Epithelial cell of proximal tubule (primary cell): ENCODE measurements at regions not wholly inside any gene's neighbourhood (a gene's known extent, or its start where the extent isn't known, plus 50 kb on each side); places are given as distances from the start of the nearest gene placed in this dataset.

ENCODE experiments used
- DNase-seq: peaks from one replicate; pipeline ENCODE4 v3.0.0-alpha.2; 2011; ENCODE audit warnings: low read depth
- H3K4me3 ChIP-seq: 2 replicates; pipeline ENCODE4 v1.5.1; 2011; ENCODE audit warnings: low read depth, mild to moderate bottlenecking, low read length
- TF ChIP-seq, protein P1 (sequence below): conservative IDR thresholded peaks from 2 replicates; pipeline ENCODE4 v1.5.1; 2012; ENCODE audit warnings: low read depth, mild to moderate bottlenecking, low read length

DNA sequence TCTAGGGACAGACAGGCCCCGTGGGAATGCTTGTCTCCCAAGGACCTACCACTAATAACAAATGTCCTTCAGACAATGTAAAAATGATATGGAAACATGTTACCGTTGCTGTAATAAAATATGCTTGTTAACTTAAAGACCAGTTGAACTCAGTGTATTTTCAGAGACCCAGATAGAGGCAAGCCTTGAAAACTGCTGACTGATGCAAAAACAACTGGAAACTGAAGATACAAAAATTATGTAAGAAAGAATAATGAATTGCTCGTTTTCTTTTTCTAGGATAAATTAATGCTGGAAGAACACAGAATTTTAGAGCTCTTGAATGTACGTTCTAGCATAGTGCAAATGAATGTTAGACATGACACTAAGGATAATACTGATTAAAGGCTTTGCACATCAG, 311.5 kb upstream of the MAN1A1 start:
- TF ChIP-seq, protein P1, sequence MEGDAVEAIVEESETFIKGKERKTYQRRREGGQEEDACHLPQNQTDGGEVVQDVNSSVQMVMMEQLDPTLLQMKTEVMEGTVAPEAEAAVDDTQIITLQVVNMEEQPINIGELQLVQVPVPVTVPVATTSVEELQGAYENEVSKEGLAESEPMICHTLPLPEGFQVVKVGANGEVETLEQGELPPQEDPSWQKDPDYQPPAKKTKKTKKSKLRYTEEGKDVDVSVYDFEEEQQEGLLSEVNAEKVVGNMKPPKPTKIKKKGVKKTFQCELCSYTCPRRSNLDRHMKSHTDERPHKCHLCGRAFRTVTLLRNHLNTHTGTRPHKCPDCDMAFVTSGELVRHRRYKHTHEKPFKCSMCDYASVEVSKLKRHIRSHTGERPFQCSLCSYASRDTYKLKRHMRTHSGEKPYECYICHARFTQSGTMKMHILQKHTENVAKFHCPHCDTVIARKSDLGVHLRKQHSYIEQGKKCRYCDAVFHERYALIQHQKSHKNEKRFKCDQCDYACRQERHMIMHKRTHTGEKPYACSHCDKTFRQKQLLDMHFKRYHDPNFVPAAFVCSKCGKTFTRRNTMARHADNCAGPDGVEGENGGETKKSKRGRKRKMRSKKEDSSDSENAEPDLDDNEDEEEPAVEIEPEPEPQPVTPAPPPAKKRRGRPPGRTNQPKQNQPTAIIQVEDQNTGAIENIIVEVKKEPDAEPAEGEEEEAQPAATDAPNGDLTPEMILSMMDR, result no peak
- no peak overlapping the region for H3K4me3 ChIP-seq
- no peak for DNase-seq

GRCh38 chr6:119658917-119659316, 309.4 kb upstream of the MAN1A1 start:
- H3K4me3 ChIP-seq, result no peak overlapping the region
- no peak for DNase-seq
- TF ChIP-seq, protein P1, result no peak

DNA sequence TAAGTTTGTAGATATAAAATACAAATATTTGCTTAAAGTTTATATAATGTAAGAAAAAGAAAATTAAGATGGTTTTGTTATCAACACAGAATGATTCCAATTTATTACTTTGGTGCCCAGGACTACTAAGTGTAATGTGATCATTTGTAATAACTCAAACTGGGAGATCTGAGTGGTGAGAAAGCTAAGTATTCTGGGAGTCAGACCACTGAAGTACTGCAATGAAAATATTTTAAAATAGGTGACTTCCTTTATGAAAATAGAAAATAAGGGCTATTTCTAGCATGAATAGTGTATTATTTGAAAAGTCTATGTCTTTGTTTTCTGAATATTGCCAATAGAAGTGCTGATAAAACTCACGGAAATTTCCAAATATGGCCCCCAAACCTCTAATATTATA, 305.6 kb upstream of the MAN1A1 start:
- TF ChIP-seq, protein P1, result no peak

GRCh38 chr6:119653329-119653728, 303.8 kb upstream of the MAN1A1 start:
- DNase-seq, result no peak
- TF ChIP-seq, protein P1, result no peak
- no peak overlapping the region for H3K4me3 ChIP-seq

More for the DNA sequence above, 305.6 kb upstream of the MAN1A1 start:
- H3K4me3 ChIP-seq, result no peak overlapping the region
- no peak for DNase-seq

GRCh38 chr6:119649531-119649930, 300.0 kb upstream of the MAN1A1 start:
- no peak overlapping the region for H3K4me3 ChIP-seq
- TF ChIP-seq, protein P1, result no peak
- no peak for DNase-seq

GRCh38 chr6:119647309-119647708, 297.7 kb upstream of the MAN1A1 start:
- TF ChIP-seq, protein P1, result no peak
- no peak for DNase-seq
- no peak overlapping the region for H3K4me3 ChIP-seq

DNA sequence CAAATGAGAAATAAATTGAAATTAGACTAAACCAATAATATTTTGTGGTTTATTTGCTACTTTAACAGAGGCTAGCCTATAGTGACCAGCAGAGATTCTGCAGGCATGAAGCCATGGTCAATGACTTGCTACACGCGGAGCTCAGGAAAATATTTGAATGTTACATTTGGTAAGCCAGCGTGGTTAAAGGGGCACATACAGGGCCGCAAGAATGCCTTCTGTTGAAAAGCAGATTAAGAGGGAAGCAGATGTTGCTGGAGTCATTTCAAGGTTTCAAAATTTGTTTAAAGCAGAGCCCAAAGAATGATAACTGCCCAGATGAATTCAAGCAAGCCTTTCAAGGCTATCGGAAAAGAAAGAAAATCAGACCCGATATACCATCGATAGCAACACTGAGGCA, 294.3 kb upstream of the MAN1A1 start:
- TF ChIP-seq, protein P1, result no peak
- DNase-seq, result no peak
- H3K4me3 ChIP-seq, result no peak overlapping the region
